Ishikawa (cell line): ENCODE measurements at regions not wholly inside any gene's neighbourhood (a gene's known extent, or its start where the extent isn't known, plus 50 kb on each side); places are given as distances from the start of the nearest gene placed in this dataset.

Experiments
- CEBPB ChIP-seq: IDR thresholded peaks from 2 replicates; pipeline ENCODE4 v1.6.1; 2012
- CREB1 ChIP-seq: IDR thresholded peaks from 2 replicates; pipeline ENCODE4 v1.6.1; 2012; ENCODE audit warnings: low read depth
- EGR1 ChIP-seq: IDR thresholded peaks from 2 replicates; pipeline ENCODE4 v1.6.1; 2012
- EP300 ChIP-seq: IDR thresholded peaks from 2 replicates; pipeline ENCODE4 v1.6.1; 2012; ENCODE audit warnings: borderline replicate concordance
- FOXM1 ChIP-seq: IDR thresholded peaks from 2 replicates; pipeline ENCODE4 v1.6.1; 2012; ENCODE audit warnings: low read depth, borderline replicate concordance
- MAX ChIP-seq: IDR thresholded peaks from 2 replicates; pipeline ENCODE4 v1.6.1; 2012
- NFIC ChIP-seq: IDR thresholded peaks from 2 replicates; pipeline ENCODE4 v1.6.1; 2012
- RAD21 ChIP-seq: IDR thresholded peaks from 2 replicates; pipeline ENCODE4 v1.6.1; 2012; ENCODE audit warnings: low read depth
- REST ChIP-seq: IDR thresholded peaks from 2 replicates; pipeline ENCODE4 v1.6.1; 2012; ENCODE audit warnings: low read depth, mild to moderate bottlenecking
- TAF1 ChIP-seq: IDR thresholded peaks from 2 replicates; pipeline ENCODE4 v1.6.1; 2012; ENCODE audit warnings: low read depth, mild to moderate bottlenecking
- TCF12 ChIP-seq: IDR thresholded peaks from 2 replicates; pipeline ENCODE4 v1.6.1; 2012; ENCODE audit warnings: low read depth
- TEAD4 ChIP-seq: IDR thresholded peaks from 2 replicates; pipeline ENCODE4 v1.6.1; 2012
- USF1 ChIP-seq: IDR thresholded peaks from 2 replicates; pipeline ENCODE4 v1.6.1; 2012
- YY1 ChIP-seq: IDR thresholded peaks from 2 replicates; pipeline ENCODE4 v1.6.1; 2012; ENCODE audit warnings: low read depth
- ZBTB7A ChIP-seq: IDR thresholded peaks from 2 replicates; pipeline ENCODE4 v1.6.1; 2012; ENCODE audit warnings: low read depth

- TF ChIP-seq RAD21 (no peak), ZBTB7A (no peak), FOXM1 (no peak), EGR1 (no peak), NFIC (no peak), CREB1 (no peak), TEAD4 (no peak)
Measured at GRCh38 chr4:36719425-36719824, 438.0 kb downstream of the DTHD1 start.

- TF ChIP-seq REST (no peak), CREB1 (no peak), RAD21 (no peak), FOXM1 (no peak), YY1 (no peak), CEBPB (no peak), EP300 (no peak), USF1 (no peak), TAF1 (no peak)
Measured at GRCh38 chr4:36722986-36723385, 441.6 kb downstream of the DTHD1 start.

- TF ChIP-seq YY1 (no peak), REST (no peak), USF1 (no peak), RAD21 (no peak), MAX (no peak), TEAD4 (no peak), EGR1 (no peak), CEBPB (no peak), NFIC (no peak), ZBTB7A (no peak), CREB1 (no peak), TCF12 (no peak), TAF1 (no peak), FOXM1 (no peak), EP300 (no peak)
Measured at GRCh38 chr4:36734334-36734733, 452.9 kb downstream of the DTHD1 start.

- TF ChIP-seq YY1: no peak
- no peak for TF ChIP-seq FOXM1
- TF ChIP-seq REST: no peak
Measured at GRCh38 chr4:36737691-36738090, 456.3 kb downstream of the DTHD1 start.

GRCh38 chr4:36740796-36741310, 459.4 kb downstream of the DTHD1 start:
- no peak for TF ChIP-seq RAD21
- no peak for TF ChIP-seq TEAD4
